GM23338 (cell line): ENCODE measurements at regions not wholly inside any gene's neighbourhood (a gene's known extent, or its start where the extent isn't known, plus 50 kb on each side); places are given as distances from the start of the nearest gene placed in this dataset.

Experiments
- CREB1 ChIP-seq: fragments of 250-450 bp; sonication (Bioruptor Pico); IDR thresholded peaks from 2 replicates; pipeline ENCODE4 v1.5.0; 2020; ENCODE audit warnings: low read depth, mild to moderate bottlenecking, moderate library complexity
- EZH2 ChIP-seq: fragments of 200-600 bp; sonication (generic); IDR thresholded peaks from one replicate; pipeline ENCODE4 v1.8.0; 2017; ENCODE audit warnings: antibody characterized with exemption, mild to moderate bottlenecking, low read depth; ENCODE audit not compliant: unreplicated experiment
- EZH2phosphoT487 ChIP-seq: fragments of 200-600 bp; sonication (generic); IDR thresholded peaks from one replicate; pipeline ENCODE4 v1.8.1; 2018; ENCODE audit warnings: antibody characterized with exemption; ENCODE audit not compliant: unreplicated experiment
- JUNB ChIP-seq: IDR thresholded peaks from one replicate; pipeline ENCODE4 v1.6.1; 2016; ENCODE audit warnings: antibody characterized with exemption; ENCODE audit not compliant: unreplicated experiment
- NANOG ChIP-seq: IDR thresholded peaks from 2 replicates; pipeline ENCODE4 v1.6.1; 2016; ENCODE audit warnings: antibody characterized with exemption, borderline replicate concordance
- POLR2AphosphoS5 ChIP-seq: IDR thresholded peaks from 2 replicates; pipeline ENCODE4 v1.6.1; 2016; ENCODE audit warnings: antibody characterized with exemption, low read depth
- REST ChIP-seq: IDR thresholded peaks from one replicate; pipeline ENCODE4 v1.6.1; 2018; ENCODE audit warnings: antibody characterized with exemption; ENCODE audit not compliant: unreplicated experiment
- STAT1 ChIP-seq: IDR thresholded peaks from one replicate; pipeline ENCODE4 v1.6.1; 2016; ENCODE audit warnings: antibody characterized with exemption; ENCODE audit not compliant: unreplicated experiment
- TF ChIP-seq, protein P1 (sequence below), 2 experiments: fragments of 200-600 bp in 1 of 2; sonication (generic) in 1 of 2; conservative IDR thresholded peaks; 2 replicates each; pipeline versions ENCODE4 v1.5.1 to v1.6.1; 2016 to 2017; ENCODE audit warnings: antibody characterized with exemption in 2 of 2, low read depth in 2 of 2, mild to moderate bottlenecking in 2 of 2, moderate library complexity in 1 of 2
- TF ChIP-seq, protein P2 (sequence below): IDR thresholded peaks from 2 replicates; pipeline ENCODE4 v1.6.1; 2016; ENCODE audit warnings: antibody characterized with exemption

- no peak for TF ChIP-seq NANOG
- TF ChIP-seq POLR2AphosphoS5: no peak
- TF ChIP-seq, protein P1, sequence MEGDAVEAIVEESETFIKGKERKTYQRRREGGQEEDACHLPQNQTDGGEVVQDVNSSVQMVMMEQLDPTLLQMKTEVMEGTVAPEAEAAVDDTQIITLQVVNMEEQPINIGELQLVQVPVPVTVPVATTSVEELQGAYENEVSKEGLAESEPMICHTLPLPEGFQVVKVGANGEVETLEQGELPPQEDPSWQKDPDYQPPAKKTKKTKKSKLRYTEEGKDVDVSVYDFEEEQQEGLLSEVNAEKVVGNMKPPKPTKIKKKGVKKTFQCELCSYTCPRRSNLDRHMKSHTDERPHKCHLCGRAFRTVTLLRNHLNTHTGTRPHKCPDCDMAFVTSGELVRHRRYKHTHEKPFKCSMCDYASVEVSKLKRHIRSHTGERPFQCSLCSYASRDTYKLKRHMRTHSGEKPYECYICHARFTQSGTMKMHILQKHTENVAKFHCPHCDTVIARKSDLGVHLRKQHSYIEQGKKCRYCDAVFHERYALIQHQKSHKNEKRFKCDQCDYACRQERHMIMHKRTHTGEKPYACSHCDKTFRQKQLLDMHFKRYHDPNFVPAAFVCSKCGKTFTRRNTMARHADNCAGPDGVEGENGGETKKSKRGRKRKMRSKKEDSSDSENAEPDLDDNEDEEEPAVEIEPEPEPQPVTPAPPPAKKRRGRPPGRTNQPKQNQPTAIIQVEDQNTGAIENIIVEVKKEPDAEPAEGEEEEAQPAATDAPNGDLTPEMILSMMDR (conservative IDR thresholded peaks at IDR 0.05; ENCODE audit: low read depth in 2 of 2): no peak
- no peak for TF ChIP-seq EZH2
- no peak for TF ChIP-seq CREB1 (CRISPR knock-in tag)
- no peak for TF ChIP-seq REST
- no peak for TF ChIP-seq EZH2phosphoT487
- TF ChIP-seq JUNB: no peak
- TF ChIP-seq STAT1: no peak
- TF ChIP-seq, protein P2, sequence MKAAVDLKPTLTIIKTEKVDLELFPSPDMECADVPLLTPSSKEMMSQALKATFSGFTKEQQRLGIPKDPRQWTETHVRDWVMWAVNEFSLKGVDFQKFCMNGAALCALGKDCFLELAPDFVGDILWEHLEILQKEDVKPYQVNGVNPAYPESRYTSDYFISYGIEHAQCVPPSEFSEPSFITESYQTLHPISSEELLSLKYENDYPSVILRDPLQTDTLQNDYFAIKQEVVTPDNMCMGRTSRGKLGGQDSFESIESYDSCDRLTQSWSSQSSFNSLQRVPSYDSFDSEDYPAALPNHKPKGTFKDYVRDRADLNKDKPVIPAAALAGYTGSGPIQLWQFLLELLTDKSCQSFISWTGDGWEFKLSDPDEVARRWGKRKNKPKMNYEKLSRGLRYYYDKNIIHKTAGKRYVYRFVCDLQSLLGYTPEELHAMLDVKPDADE: no peak
Observed at GRCh38 chrY:7951187-7951852, 1039.8 kb upstream of the AMELY start.
